ENCODE measurements at regions not wholly inside any gene's neighbourhood (a gene's known extent, or its start where the extent isn't known, plus 50 kb on each side); places are given as distances from the start of the nearest gene placed in this dataset.

GRCh38 chrY:16673102-16673787 lies 1206.8 kb downstream of the CDY2B start:
- Histone ChIP-seq H3K9ac (ENCODE audit: low read depth in 1 of 2, low read length in 2 of 2) (no peak overlapping the region), H3K27ac (ENCODE audit: low read depth in 1 of 2, low read length in 2 of 2) (no peak overlapping the region), H3K4me3 (ENCODE audit: low read depth in 1 of 3, low read length in 3 of 3) (no peak overlapping the region), H3K4me1 (ENCODE audit: control insufficient read depth in 4 of 4, insufficient read depth in 4 of 4, low read length in 3 of 4) (no peaks in the 10 kb centered on the region), H3K36me3 (ENCODE audit: control insufficient read depth in 4 of 4, insufficient read depth in 3 of 4, low read depth in 1 of 4, low read length in 3 of 4) (no peaks in the 10 kb centered on the region), H3K9me3 (ENCODE audit: control insufficient read depth in 4 of 4, low read length in 3 of 4) (no peaks in the 10 kb centered on the region), H3K27me3 (ENCODE audit: control insufficient read depth in 4 of 4, insufficient read depth in 4 of 4, low read length in 3 of 4) (no peaks in the 10 kb centered on the region)
- 55% methylated on average over 2 of the region's 2 CpGs for WGBS
- DNase-seq (ENCODE audit: low spot score) = no peak
- TF ChIP-seq EGR1 (IDR thresholded peaks at IDR 0.05; ENCODE audit: low read depth in 2 of 2) = no peak
- no peak for TF ChIP-seq GABPA (IDR thresholded peaks at IDR 0.05 in 1 of 2, conservative IDR thresholded peaks at IDR 0.05 in 1 of 2)

DNA sequence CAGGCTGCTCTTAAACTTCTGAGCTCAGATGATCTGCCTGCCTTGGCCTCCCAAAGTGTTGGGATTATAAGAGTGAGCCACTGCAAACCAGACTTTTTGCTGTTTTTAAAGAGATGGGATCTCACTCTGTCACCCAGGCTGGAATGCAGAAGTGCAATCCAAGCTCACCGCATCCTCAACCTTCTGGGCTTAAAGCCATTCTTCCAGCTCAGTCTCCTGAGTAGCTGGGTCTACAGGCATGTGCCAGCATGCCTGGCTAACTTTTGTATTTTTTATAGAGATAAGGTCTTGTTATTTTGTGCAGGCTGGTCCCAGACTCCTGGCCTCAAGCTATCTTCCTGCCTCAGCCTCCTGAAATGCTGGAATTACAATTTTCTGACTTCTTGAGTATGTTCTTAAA lies 1211.6 kb downstream of the CDY2B start:
- Histone ChIP-seq H3K36me3 (ENCODE audit: control insufficient read depth in 4 of 4, insufficient read depth in 3 of 4, low read depth in 1 of 4, low read length in 3 of 4) (no peaks in the 10 kb centered on the region), H3K27me3 (ENCODE audit: control insufficient read depth in 4 of 4, insufficient read depth in 4 of 4, low read length in 3 of 4) (no peaks in the 10 kb centered on the region), H3K9ac (ENCODE audit: low read depth in 1 of 2, low read length in 2 of 2) (no peak overlapping the region), H3K9me3 (ENCODE audit: control insufficient read depth in 4 of 4, low read length in 3 of 4) (no peaks in the 10 kb centered on the region), H3K4me1 (ENCODE audit: control insufficient read depth in 4 of 4, insufficient read depth in 4 of 4, low read length in 3 of 4) (no peaks in the 10 kb centered on the region), H3K4me3 (ENCODE audit: low read depth in 1 of 3, low read length in 3 of 3) (no peak overlapping the region), H3K27ac (ENCODE audit: low read depth in 1 of 2, low read length in 2 of 2) (no peak overlapping the region)
- no peak for TF ChIP-seq FOXA1 (IDR thresholded peaks at IDR 0.05)
- no peak for TF ChIP-seq RAD21 (IDR thresholded peaks at IDR 0.05)
- no peak for TF ChIP-seq NR2F2 (IDR thresholded peaks at IDR 0.05)
- no peak for TF ChIP-seq JUND (IDR thresholded peaks at IDR 0.05)
- 90% methylated on average over 1 of the region's 1 CpG for WGBS
- DNase-seq (ENCODE audit: low spot score) = no peak

DNA sequence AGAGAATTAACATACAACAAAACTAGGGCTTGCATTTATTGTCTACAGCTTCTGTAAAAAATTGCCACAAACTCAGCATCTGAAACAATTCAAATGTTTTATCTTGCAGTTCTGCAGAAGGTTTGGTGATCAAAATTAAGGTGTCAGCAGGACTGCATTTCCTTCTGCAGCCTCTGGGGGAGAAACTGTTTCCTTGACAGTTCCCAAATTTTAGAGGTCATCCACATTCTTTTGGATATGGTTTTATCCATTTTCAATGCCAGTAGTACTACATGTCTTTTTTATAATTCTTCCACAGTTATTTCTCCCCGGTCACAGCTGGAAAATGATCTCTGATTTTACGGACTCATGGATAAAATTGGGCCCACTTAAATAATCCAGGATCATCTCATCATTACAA lies 1217.3 kb downstream of the CDY2B start:
- Histone ChIP-seq H3K4me3 (ENCODE audit: low read depth in 1 of 3, low read length in 3 of 3) (no peak overlapping the region), H3K27ac (ENCODE audit: low read depth in 1 of 2, low read length in 2 of 2) (no peak overlapping the region), H3K9me3 (ENCODE audit: control insufficient read depth in 4 of 4, low read length in 3 of 4) (no peaks in the 10 kb centered on the region), H3K36me3 (ENCODE audit: control insufficient read depth in 4 of 4, insufficient read depth in 3 of 4, low read depth in 1 of 4, low read length in 3 of 4) (no peaks in the 10 kb centered on the region), H3K27me3 (ENCODE audit: control insufficient read depth in 4 of 4, insufficient read depth in 4 of 4, low read length in 3 of 4) (no peaks in the 10 kb centered on the region), H3K4me1 (ENCODE audit: control insufficient read depth in 4 of 4, insufficient read depth in 4 of 4, low read length in 3 of 4) (no peaks in the 10 kb centered on the region), H3K9ac (ENCODE audit: low read depth in 1 of 2, low read length in 2 of 2) (no peak overlapping the region)
- 70% methylated on average over 2 of the region's 2 CpGs for WGBS
- no peak for DNase-seq (ENCODE audit: low spot score)
- no peak for TF ChIP-seq JUND (IDR thresholded peaks at IDR 0.05)
- no peak for TF ChIP-seq CTCF (IDR thresholded peaks at IDR 0.05; ENCODE audit: low read depth, low read length, missing input control)
- no peak for TF ChIP-seq ATF3 (IDR thresholded peaks at IDR 0.05)
- TF ChIP-seq FOXA2 (IDR thresholded peaks at IDR 0.05) = no peak
- TF ChIP-seq GABPA (IDR thresholded peaks at IDR 0.05 in 1 of 2, conservative IDR thresholded peaks at IDR 0.05 in 1 of 2) = no peak
- TF ChIP-seq NR2F2 (IDR thresholded peaks at IDR 0.05) = no peak
- TF ChIP-seq YY1 (IDR thresholded peaks at IDR 0.05) = no peak
- TF ChIP-seq RXRA (IDR thresholded peaks at IDR 0.05) = no peak
- no peak for TF ChIP-seq REST (IDR thresholded peaks at IDR 0.05)
- TF ChIP-seq RAD21 (IDR thresholded peaks at IDR 0.05) = no peak
- TF ChIP-seq MAX (IDR thresholded peaks at IDR 0.05) = no peak
- TF ChIP-seq HNF4G (IDR thresholded peaks at IDR 0.05) = no peak
- TF ChIP-seq SP1 (IDR thresholded peaks at IDR 0.05) = no peak
- no peak for TF ChIP-seq ZBTB33 (IDR thresholded peaks at IDR 0.05)
- no peak for TF ChIP-seq TAF1 (conservative IDR thresholded peaks at IDR 0.05)
- TF ChIP-seq HNF4A (conservative IDR thresholded peaks at IDR 0.05) = no peak
- no peak for TF ChIP-seq FOXA1 (IDR thresholded peaks at IDR 0.05)
- TF ChIP-seq EGR1 (IDR thresholded peaks at IDR 0.05; ENCODE audit: low read depth in 2 of 2) = no peak

Data from liver (tissue), 8 donors.